ENCODE measurements at regions not wholly inside any gene's neighbourhood (a gene's known extent, or its start where the extent isn't known, plus 50 kb on each side); places are given as distances from the start of the nearest gene placed in this dataset.

- Histone ChIP-seq H3K27ac (no peak overlapping the region), H3K9me3 (ENCODE audit: low read depth) (no peaks in the 10 kb centered on the region), H3K4me1 (ENCODE audit: low read depth) (no peaks in the 10 kb centered on the region), H3K36me3 (no peaks in the 10 kb centered on the region), H3K27me3 (no peaks in the 10 kb centered on the region), H3K4me3 (no peak overlapping the region)
- no peak for DNase-seq (ENCODE audit: low read depth in 1 of 2, low spot score in 1 of 2)
- TF ChIP-seq CTCF (IDR thresholded peaks at IDR 0.05; ENCODE audit: low read depth, low read length): no peak
Observed at GRCh38 chr2:122795763-122796162, 1040.3 kb downstream of the TSN start.

- no peak for TF ChIP-seq CTCF (IDR thresholded peaks at IDR 0.05; ENCODE audit: low read depth, low read length)
- no peaks in the 10 kb centered on the region for H3K4me1 ChIP-seq (ENCODE audit: low read depth)
- peak in 1 of 2 donors; percentile 86 for DNase-seq (ENCODE audit: low read depth in 1 of 2, low spot score in 1 of 2)
Observed at GRCh38 chr2:122799391-122799790, 1043.9 kb downstream of the TSN start.

GRCh38 chr2:122800781-122801180, 1045.3 kb downstream of the TSN start:
- H3K9me3 ChIP-seq (ENCODE audit: low read depth): no peaks in the 10 kb centered on the region
- no peak overlapping the region for H3K4me3 ChIP-seq
- no peaks in the 10 kb centered on the region for H3K27me3 ChIP-seq
- no peak for TF ChIP-seq CTCF (IDR thresholded peaks at IDR 0.05; ENCODE audit: low read depth, low read length)
- H3K36me3 ChIP-seq: no peaks in the 10 kb centered on the region
- no peaks in the 10 kb centered on the region for H3K4me1 ChIP-seq (ENCODE audit: low read depth)
- H3K27ac ChIP-seq: no peak overlapping the region
- no peak for DNase-seq (ENCODE audit: low read depth in 1 of 2, low spot score in 1 of 2)

More at GRCh38 chr2:122799391-122799790, 1043.9 kb downstream of the TSN start:
- H3K27me3 ChIP-seq: no peaks in the 10 kb centered on the region
- no peak overlapping the region for H3K27ac ChIP-seq
- H3K36me3 ChIP-seq: no peaks in the 10 kb centered on the region
- no peaks in the 10 kb centered on the region for H3K9me3 ChIP-seq (ENCODE audit: low read depth)
- H3K4me3 ChIP-seq: no peak overlapping the region

- no peak overlapping the region for H3K27ac ChIP-seq
- no peak for DNase-seq (ENCODE audit: low read depth in 1 of 2, low spot score in 1 of 2)
- no peak for TF ChIP-seq CTCF (IDR thresholded peaks at IDR 0.05; ENCODE audit: low read depth, low read length)
- no peaks in the 10 kb centered on the region for H3K9me3 ChIP-seq (ENCODE audit: low read depth)
- H3K27me3 ChIP-seq: no peaks in the 10 kb centered on the region
- H3K4me1 ChIP-seq (ENCODE audit: low read depth): no peaks in the 10 kb centered on the region
- no peak overlapping the region for H3K4me3 ChIP-seq
- H3K36me3 ChIP-seq: no peaks in the 10 kb centered on the region
Observed at GRCh38 chr2:122804494-122804893, 1049.0 kb downstream of the TSN start.

- Histone ChIP-seq H3K4me3 (no peak overlapping the region), H3K9me3 (ENCODE audit: low read depth) (no peaks in the 10 kb centered on the region), H3K27ac (no peak overlapping the region), H3K36me3 (no peaks in the 10 kb centered on the region), H3K4me1 (ENCODE audit: low read depth) (no peaks in the 10 kb centered on the region), H3K27me3 (no peaks in the 10 kb centered on the region)
- DNase-seq (ENCODE audit: low read depth in 1 of 2, low spot score in 1 of 2): peak in 1 of 2 donors; percentile 75
- no peak for TF ChIP-seq CTCF (IDR thresholded peaks at IDR 0.05; ENCODE audit: low read depth, low read length)
Observed at GRCh38 chr2:122805346-122805745, 1049.9 kb downstream of the TSN start.
